ENCODE measurements at regions not wholly inside any gene's neighbourhood (a gene's known extent, or its start where the extent isn't known, plus 50 kb on each side); places are given as distances from the start of the nearest gene placed in this dataset.

DNA sequence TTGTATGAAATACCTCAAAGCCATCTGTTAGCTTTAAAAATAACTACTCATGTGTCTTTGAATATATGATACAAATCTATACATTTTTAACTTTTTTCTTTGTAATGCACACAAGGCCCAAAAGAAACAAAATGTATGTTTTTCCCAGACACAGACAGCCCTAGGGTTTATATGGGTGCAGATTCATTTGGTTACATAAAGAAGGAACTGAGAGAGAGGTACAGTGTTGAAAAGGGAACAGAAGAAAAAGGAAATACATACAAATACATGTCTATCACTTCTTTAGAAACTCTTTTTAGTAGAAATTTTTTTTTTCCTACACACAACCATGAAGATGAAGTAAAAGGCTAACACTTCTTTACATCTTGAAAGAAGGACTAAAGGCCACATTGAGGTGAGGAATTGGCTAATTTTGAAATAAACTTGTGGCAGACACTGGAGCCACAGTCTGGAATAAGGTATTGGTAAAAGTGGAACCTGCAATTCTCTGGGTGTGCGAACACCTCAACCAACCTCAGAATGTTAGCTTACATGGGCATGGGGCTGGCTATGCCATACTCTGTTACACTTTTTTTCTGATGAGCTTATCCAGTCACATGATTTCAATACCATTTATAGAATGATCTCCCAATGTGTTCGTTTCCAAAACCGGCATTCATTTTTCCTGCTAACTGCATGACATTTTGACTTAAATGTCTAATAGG is 67.9 kb downstream of the FAM47C start:
- H3K4me3 ChIP-seq (ENCODE audit: low read depth in 2 of 2, low read length in 2 of 2) = no peak overlapping the region
- no TSS peak for BruUV-seq (replicated peaks)
- intact Hi-C loops (cut with micrococcal nuclease; ENCODE audit: unreplicated experiment) = no loop called here
- no peaks in the 10 kb centered on the region for H3K9me3 ChIP-seq (ENCODE audit: control insufficient read depth, insufficient read depth, low read depth, low read length)
- no peak for DNase-seq (ENCODE audit: low read depth, low spot score)
- CTCF ChIA-PET = no interaction called here
- no peak overlapping the region for H3K27ac ChIP-seq (ENCODE audit: low read length)
- no peak for ATAC-seq
- H3K27me3 ChIP-seq (ENCODE audit: control insufficient read depth, insufficient read depth, low read length) = no peaks in the 10 kb centered on the region
- TF ChIP-seq, protein P1, sequence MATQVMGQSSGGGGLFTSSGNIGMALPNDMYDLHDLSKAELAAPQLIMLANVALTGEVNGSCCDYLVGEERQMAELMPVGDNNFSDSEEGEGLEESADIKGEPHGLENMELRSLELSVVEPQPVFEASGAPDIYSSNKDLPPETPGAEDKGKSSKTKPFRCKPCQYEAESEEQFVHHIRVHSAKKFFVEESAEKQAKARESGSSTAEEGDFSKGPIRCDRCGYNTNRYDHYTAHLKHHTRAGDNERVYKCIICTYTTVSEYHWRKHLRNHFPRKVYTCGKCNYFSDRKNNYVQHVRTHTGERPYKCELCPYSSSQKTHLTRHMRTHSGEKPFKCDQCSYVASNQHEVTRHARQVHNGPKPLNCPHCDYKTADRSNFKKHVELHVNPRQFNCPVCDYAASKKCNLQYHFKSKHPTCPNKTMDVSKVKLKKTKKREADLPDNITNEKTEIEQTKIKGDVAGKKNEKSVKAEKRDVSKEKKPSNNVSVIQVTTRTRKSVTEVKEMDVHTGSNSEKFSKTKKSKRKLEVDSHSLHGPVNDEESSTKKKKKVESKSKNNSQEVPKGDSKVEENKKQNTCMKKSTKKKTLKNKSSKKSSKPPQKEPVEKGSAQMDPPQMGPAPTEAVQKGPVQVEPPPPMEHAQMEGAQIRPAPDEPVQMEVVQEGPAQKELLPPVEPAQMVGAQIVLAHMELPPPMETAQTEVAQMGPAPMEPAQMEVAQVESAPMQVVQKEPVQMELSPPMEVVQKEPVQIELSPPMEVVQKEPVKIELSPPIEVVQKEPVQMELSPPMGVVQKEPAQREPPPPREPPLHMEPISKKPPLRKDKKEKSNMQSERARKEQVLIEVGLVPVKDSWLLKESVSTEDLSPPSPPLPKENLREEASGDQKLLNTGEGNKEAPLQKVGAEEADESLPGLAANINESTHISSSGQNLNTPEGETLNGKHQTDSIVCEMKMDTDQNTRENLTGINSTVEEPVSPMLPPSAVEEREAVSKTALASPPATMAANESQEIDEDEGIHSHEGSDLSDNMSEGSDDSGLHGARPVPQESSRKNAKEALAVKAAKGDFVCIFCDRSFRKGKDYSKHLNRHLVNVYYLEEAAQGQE (IDR thresholded peaks at IDR 0.05; ENCODE audit: insufficient read depth in 1 of 2, low read depth in 2 of 2, low read length in 1 of 2) = no peak
- TF ChIP-seq, protein P2, sequence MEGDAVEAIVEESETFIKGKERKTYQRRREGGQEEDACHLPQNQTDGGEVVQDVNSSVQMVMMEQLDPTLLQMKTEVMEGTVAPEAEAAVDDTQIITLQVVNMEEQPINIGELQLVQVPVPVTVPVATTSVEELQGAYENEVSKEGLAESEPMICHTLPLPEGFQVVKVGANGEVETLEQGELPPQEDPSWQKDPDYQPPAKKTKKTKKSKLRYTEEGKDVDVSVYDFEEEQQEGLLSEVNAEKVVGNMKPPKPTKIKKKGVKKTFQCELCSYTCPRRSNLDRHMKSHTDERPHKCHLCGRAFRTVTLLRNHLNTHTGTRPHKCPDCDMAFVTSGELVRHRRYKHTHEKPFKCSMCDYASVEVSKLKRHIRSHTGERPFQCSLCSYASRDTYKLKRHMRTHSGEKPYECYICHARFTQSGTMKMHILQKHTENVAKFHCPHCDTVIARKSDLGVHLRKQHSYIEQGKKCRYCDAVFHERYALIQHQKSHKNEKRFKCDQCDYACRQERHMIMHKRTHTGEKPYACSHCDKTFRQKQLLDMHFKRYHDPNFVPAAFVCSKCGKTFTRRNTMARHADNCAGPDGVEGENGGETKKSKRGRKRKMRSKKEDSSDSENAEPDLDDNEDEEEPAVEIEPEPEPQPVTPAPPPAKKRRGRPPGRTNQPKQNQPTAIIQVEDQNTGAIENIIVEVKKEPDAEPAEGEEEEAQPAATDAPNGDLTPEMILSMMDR (IDR thresholded peaks at IDR 0.05) = no peak
- no peak for TF ChIP-seq TCF7L2 (IDR thresholded peaks at IDR 0.05; ENCODE audit: low read depth, low read length)
- TF ChIP-seq POLR2AphosphoS5 (IDR thresholded peaks at IDR 0.05; ENCODE audit: low read depth, low read length) = no peak
- TF ChIP-seq SIN3A (IDR thresholded peaks at IDR 0.05; ENCODE audit: borderline replicate concordance, insufficient read depth, low read depth, low read length) = no peak
- POLR2A ChIA-PET = no interaction called here
- H3K4me1 ChIP-seq (ENCODE audit: control insufficient read depth, insufficient read depth, low read length) = no peaks in the 10 kb centered on the region
- in situ Hi-C loops (cut with HindIII; ENCODE audit: low pct_unique_long_range_greater_than_20kb, low sequenced_read_pairs) = no loop called here
- no peaks in the 10 kb centered on the region for H3K36me3 ChIP-seq (ENCODE audit: control insufficient read depth, insufficient read depth, low read length)

DNA sequence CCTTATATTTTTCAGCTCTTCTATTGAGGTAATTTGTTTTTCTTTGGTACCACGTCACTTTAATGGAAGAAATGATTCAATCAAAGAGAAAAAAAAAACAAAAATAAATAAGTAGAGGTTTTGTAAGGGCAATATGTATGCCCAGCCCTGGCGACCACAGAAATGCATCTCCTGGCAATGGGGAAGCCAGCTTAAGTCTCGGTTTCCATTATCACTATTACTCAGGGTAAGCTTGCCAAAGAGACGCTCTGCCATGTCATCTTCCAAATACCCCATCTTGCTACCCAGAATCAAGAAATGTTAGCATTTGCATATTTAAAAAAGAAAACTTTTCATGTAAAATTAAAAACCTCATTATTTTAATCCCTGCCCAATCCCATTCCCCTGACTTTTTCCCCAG is 68.8 kb downstream of the FAM47C start:
- DNase-seq (ENCODE audit: low read depth, low spot score) (no peak), ATAC-seq (no peak)
- no TSS peak for BruUV-seq (replicated peaks)
- Histone ChIP-seq H3K4me3 (ENCODE audit: low read depth in 2 of 2, low read length in 2 of 2) (no peak overlapping the region), H3K9me3 (ENCODE audit: control insufficient read depth, insufficient read depth, low read depth, low read length) (no peaks in the 10 kb centered on the region), H3K4me1 (ENCODE audit: control insufficient read depth, insufficient read depth, low read length) (no peaks in the 10 kb centered on the region), H3K27ac (ENCODE audit: low read length) (no peak overlapping the region), H3K27me3 (ENCODE audit: control insufficient read depth, insufficient read depth, low read length) (no peaks in the 10 kb centered on the region), H3K36me3 (ENCODE audit: control insufficient read depth, insufficient read depth, low read length) (no peaks in the 10 kb centered on the region)
- ChIA-PET CTCF (no interaction called here), POLR2A (no interaction called here)
- in situ Hi-C loops (cut with HindIII; ENCODE audit: low pct_unique_long_range_greater_than_20kb, low sequenced_read_pairs) (no loop called here), intact Hi-C loops (cut with micrococcal nuclease; ENCODE audit: unreplicated experiment) (no loop called here)
- TF ChIP-seq, protein P2 (IDR thresholded peaks at IDR 0.05) = no peak
- TF ChIP-seq SIN3A (IDR thresholded peaks at IDR 0.05; ENCODE audit: borderline replicate concordance, insufficient read depth, low read depth, low read length) = no peak
- TF ChIP-seq, protein P1 (IDR thresholded peaks at IDR 0.05; ENCODE audit: insufficient read depth in 1 of 2, low read depth in 2 of 2, low read length in 1 of 2) = no peak
- TF ChIP-seq POLR2AphosphoS5 (IDR thresholded peaks at IDR 0.05; ENCODE audit: low read depth, low read length) = no peak
- TF ChIP-seq TCF7L2 (IDR thresholded peaks at IDR 0.05; ENCODE audit: low read depth, low read length) = no peak

Measured in Panc1 (cell line).